Hepatocyte (in vitro differentiated cells): ENCODE measurements at regions not wholly inside any gene's neighbourhood (a gene's known extent, or its start where the extent isn't known, plus 50 kb on each side); places are given as distances from the start of the nearest gene placed in this dataset.

Source experiments
- DNase-seq: peaks from one replicate; pipeline ENCODE4 v3.0.0-alpha.2; 2016; ENCODE audit warnings: low spot score
- H2AFZ ChIP-seq: fragments of 200-600 bp; sonication (generic); 2 replicates; pipeline ENCODE4 v1.6.0; 2016; ENCODE audit warnings: antibody characterized with exemption, mild to moderate bottlenecking
- H3K27ac ChIP-seq: fragments of 200-600 bp; sonication (generic); 2 replicates; pipeline ENCODE4 v1.5.1; 2016; ENCODE audit warnings: mild to moderate bottlenecking
- H3K27me3 ChIP-seq: fragments of 200-600 bp; sonication (generic); 2 replicates; pipeline ENCODE4 v1.6.1; 2016
- H3K36me3 ChIP-seq: fragments of 200-600 bp; sonication (generic); replicated peaks from 2 replicates; pipeline ENCODE4 v1.5.1; 2016; ENCODE audit warnings: low read depth; ENCODE audit not compliant: insufficient read depth
- H3K4me1 ChIP-seq: fragments of 200-600 bp; sonication (generic); 2 replicates; pipeline ENCODE4 v1.5.1; 2016; ENCODE audit warnings: mild to moderate bottlenecking, moderate library complexity; ENCODE audit not compliant: insufficient read depth
- H3K4me2 ChIP-seq: fragments of 200-600 bp; sonication (generic); 2 replicates; pipeline ENCODE4 v1.6.0; 2016
- H3K4me3 ChIP-seq: fragments of 200-600 bp; sonication (generic); 2 replicates; pipeline ENCODE4 v1.5.1; 2016; ENCODE audit warnings: mild to moderate bottlenecking
- H3K79me2 ChIP-seq: fragments of 200-600 bp; sonication (generic); 2 replicates; pipeline ENCODE4 v1.6.0; 2017; ENCODE audit warnings: mild to moderate bottlenecking
- H3K9me2 ChIP-seq: fragments of 200-600 bp; sonication (generic); replicated peaks from 2 replicates; pipeline ENCODE4 v1.6.0; 2017; ENCODE audit warnings: mild to moderate bottlenecking; ENCODE audit not compliant: insufficient read depth
- H3K9me3 ChIP-seq: fragments of 200-600 bp; sonication (generic); 2 replicates; pipeline ENCODE4 v1.5.1; 2016; ENCODE audit warnings: low read depth, mild to moderate bottlenecking
- H4K20me1 ChIP-seq: fragments of 200-600 bp; sonication (generic); 2 replicates; pipeline ENCODE4 v1.6.0; 2016; ENCODE audit warnings: mild to moderate bottlenecking; ENCODE audit not compliant: insufficient read depth, poor library complexity, severe bottlenecking
- EZH2 ChIP-seq: fragments of 200-600 bp; sonication (generic); IDR thresholded peaks from 2 replicates; pipeline ENCODE4 v1.6.1; 2016; ENCODE audit warnings: antibody characterized with exemption, mild to moderate bottlenecking, borderline replicate concordance
- EZH2phosphoT487 ChIP-seq: fragments of 200-600 bp; sonication (generic); IDR thresholded peaks from one replicate; pipeline ENCODE4 v1.6.1; 2018; ENCODE audit warnings: antibody characterized with exemption, mild to moderate bottlenecking, low read depth, moderate library complexity; ENCODE audit not compliant: unreplicated experiment, severe bottlenecking
- WGBS: methylation state at CpG from one replicate; pipeline ENCODE4 v1.1.6; 2016; ENCODE audit warnings: low lambda C conversion rate; ENCODE audit errors: missing lambda C conversion rate; 5-methylcytosine and 5-hydroxymethylcytosine counted together
- TF ChIP-seq, protein P1 (sequence below): fragments of 200-600 bp; sonication (generic); IDR thresholded peaks from 2 replicates; pipeline ENCODE4 v1.5.1; 2016; ENCODE audit warnings: antibody characterized with exemption, mild to moderate bottlenecking; ENCODE audit not compliant: poor library complexity

DNA sequence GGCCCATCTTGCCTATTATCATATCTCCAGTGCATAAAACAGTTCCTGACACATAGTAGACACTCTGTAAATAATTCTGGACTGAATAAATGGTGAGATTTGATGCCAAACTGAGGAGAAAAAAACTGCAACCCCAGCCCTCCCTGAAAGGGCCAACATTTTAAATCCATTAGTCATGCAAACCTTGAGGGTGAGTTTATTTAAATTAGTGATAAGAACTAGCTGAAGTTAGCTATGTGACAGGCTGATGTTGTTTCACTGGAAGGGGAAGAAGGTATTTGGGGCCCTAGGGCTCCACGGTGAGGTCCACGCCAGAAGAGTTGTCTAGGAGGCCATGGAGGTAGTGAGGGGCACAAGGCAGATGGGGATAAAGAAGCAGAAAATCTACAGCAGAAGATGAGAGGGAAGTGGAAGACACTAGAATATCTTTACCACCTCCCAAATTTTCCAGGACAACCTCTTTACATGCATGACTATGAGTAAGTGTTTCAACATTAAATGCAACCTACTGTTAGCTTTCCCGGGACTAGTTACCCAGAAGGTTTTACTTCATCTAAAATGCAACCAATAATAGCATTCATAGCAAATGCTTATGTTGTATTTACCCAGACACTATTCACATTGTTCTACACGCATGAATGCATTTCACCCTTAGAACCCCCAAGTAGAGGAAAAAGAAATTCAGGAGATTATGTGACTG is 183.2 kb upstream of the LYZL1 start:
- no peak overlapping the region for H2AFZ ChIP-seq
- no peak overlapping the region for H3K4me3 ChIP-seq
- H3K79me2 ChIP-seq, result no peaks in the 10 kb centered on the region
- H3K27ac ChIP-seq, result peak overlapping the region; percentile 68
- 48% methylated on average over 4 of the region's 4 CpGs for WGBS
- no peaks in the 10 kb centered on the region for H3K27me3 ChIP-seq
- peak overlapping the region; percentile 42 for H3K4me2 ChIP-seq
- peaks cover 49% of the 10 kb centered on the region for H3K4me1 ChIP-seq
- no peaks in the 10 kb centered on the region for H3K36me3 ChIP-seq
- no peaks in the 10 kb centered on the region for H3K9me3 ChIP-seq
- TF ChIP-seq EZH2phosphoT487 (no peak), EZH2 (no peak)
- no peaks in the 10 kb centered on the region for H3K9me2 ChIP-seq
- H4K20me1 ChIP-seq, result no peaks in the 10 kb centered on the region
- peak; percentile 40 for DNase-seq

DNA sequence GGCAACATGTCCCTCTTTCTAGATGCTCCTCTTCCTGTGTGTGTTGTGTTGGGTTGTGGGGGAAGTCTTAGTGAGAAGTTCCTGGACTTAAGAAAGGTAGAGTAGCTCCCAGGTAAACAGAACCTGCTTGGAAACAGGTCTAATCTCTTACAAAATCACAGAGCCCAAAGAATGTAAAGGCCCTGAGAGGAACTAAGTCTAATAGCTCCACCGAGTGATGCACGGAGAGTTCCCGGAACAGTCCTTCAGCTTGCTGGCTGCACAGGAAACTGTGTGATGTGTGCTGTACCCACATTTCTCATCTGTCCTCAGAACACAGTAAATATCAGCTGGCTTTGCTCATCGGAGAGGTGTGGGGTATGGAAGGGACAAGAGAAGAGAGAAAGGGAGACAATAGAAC is 182.6 kb upstream of the LYZL1 start:
- peak overlapping the region; percentile 68 for H3K27ac ChIP-seq
- H3K4me1 ChIP-seq, result peaks cover 49% of the 10 kb centered on the region
- H3K4me2 ChIP-seq, result no peak overlapping the region
- H3K9me2 ChIP-seq, result no peaks in the 10 kb centered on the region
- H4K20me1 ChIP-seq, result no peaks in the 10 kb centered on the region
- H3K4me3 ChIP-seq, result no peak overlapping the region
- H3K36me3 ChIP-seq, result no peaks in the 10 kb centered on the region
- H3K79me2 ChIP-seq, result no peaks in the 10 kb centered on the region
- TF ChIP-seq EZH2 (no peak), EZH2phosphoT487 (no peak)
- TF ChIP-seq, protein P1, sequence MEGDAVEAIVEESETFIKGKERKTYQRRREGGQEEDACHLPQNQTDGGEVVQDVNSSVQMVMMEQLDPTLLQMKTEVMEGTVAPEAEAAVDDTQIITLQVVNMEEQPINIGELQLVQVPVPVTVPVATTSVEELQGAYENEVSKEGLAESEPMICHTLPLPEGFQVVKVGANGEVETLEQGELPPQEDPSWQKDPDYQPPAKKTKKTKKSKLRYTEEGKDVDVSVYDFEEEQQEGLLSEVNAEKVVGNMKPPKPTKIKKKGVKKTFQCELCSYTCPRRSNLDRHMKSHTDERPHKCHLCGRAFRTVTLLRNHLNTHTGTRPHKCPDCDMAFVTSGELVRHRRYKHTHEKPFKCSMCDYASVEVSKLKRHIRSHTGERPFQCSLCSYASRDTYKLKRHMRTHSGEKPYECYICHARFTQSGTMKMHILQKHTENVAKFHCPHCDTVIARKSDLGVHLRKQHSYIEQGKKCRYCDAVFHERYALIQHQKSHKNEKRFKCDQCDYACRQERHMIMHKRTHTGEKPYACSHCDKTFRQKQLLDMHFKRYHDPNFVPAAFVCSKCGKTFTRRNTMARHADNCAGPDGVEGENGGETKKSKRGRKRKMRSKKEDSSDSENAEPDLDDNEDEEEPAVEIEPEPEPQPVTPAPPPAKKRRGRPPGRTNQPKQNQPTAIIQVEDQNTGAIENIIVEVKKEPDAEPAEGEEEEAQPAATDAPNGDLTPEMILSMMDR, result no peak
- H2AFZ ChIP-seq, result no peak overlapping the region
- 34% methylated on average over 4 of the region's 4 CpGs for WGBS
- DNase-seq, result no peak
- H3K27me3 ChIP-seq, result no peaks in the 10 kb centered on the region
- no peaks in the 10 kb centered on the region for H3K9me3 ChIP-seq

DNA sequence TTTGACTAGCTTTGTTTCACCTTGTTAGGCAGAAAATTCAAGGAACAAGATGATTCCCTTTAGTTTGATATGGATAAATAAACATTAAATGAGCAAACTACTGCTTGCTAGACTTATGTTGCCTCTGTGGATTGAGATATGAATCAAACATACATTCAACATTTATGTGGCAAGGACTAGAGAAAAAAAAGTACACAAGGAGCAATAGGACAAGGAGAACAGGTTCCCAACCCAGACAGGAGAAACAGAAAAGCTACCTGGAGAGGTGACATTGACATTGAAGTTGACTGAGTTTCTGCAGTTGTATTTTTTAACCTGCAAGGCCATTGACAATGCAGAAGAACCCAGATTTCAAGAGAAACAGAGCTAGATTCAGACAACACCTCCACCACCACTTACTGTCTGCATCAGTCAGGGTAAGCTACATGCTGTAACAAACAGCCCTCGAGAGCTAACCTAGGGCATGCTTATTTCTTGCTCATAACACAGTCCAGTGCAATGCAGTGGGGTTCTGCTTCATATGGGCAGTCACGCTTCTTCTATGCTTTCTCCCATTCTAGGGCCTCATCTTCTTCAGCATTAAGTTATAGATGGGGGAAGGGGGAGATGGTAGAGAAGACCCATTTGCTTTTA is 180.9 kb upstream of the LYZL1 start:
- WGBS, result 95% methylated on average over 2 of the region's 2 CpGs

More for the DNA sequence above, 180.9 kb upstream of the LYZL1 start:
- DNase-seq, result no peak
- Histone ChIP-seq H3K27me3 (no peaks in the 10 kb centered on the region), H3K9me2 (no peaks in the 10 kb centered on the region), H3K36me3 (no peaks in the 10 kb centered on the region), H2AFZ (no peak overlapping the region), H4K20me1 (no peaks in the 10 kb centered on the region), H3K9me3 (no peaks in the 10 kb centered on the region), H3K27ac (no peak overlapping the region), H3K79me2 (no peaks in the 10 kb centered on the region), H3K4me3 (no peak overlapping the region), H3K4me1 (peaks cover 36% of the 10 kb centered on the region), H3K4me2 (no peak overlapping the region)
- TF ChIP-seq EZH2phosphoT487 (no peak), EZH2 (no peak)
- TF ChIP-seq, protein P1, result no peak
